SK-N-SH (cell line): ENCODE measurements at regions not wholly inside any gene's neighbourhood (a gene's known extent, or its start where the extent isn't known, plus 50 kb on each side); places are given as distances from the start of the nearest gene placed in this dataset.

Experiments used
- CTCF ChIP-seq: fragments of 200-600 bp; sonication (generic); IDR thresholded peaks from 2 replicates; pipeline ENCODE4 v1.6.1; 2017; ENCODE audit warnings: antibody characterized with exemption, mild to moderate bottlenecking, moderate library complexity
- ELF1 ChIP-seq: IDR thresholded peaks from 2 replicates; pipeline ENCODE4 v1.4.0; 2012
- EP300 ChIP-seq, 2 experiments: IDR thresholded peaks; 2 replicates each; pipeline versions ENCODE4 v1.4.0 to v1.6.1; 2012; ENCODE audit warnings: borderline replicate concordance in 1 of 2, low read depth in 1 of 2, low read length in 1 of 2
- EZH2phosphoT487 ChIP-seq: fragments of 200-600 bp; sonication (generic); IDR thresholded peaks from 2 replicates; pipeline ENCODE4 v1.6.1; 2017; ENCODE audit warnings: low read depth, mixed run types, mild to moderate bottlenecking, antibody characterized with exemption, moderate library complexity, borderline replicate concordance
- FOXM1 ChIP-seq: IDR thresholded peaks from 2 replicates; pipeline ENCODE4 v1.4.0; 2012; ENCODE audit warnings: low read depth, mild to moderate bottlenecking
- GABPA ChIP-seq: IDR thresholded peaks from 2 replicates; pipeline ENCODE4 v1.4.0; 2012; ENCODE audit warnings: low read depth, mild to moderate bottlenecking
- JUND ChIP-seq: IDR thresholded peaks from 2 replicates; pipeline ENCODE4 v1.4.0; 2012
- POLR2AphosphoS5 ChIP-seq: IDR thresholded peaks from 2 replicates; pipeline ENCODE4 v1.6.1; 2012; ENCODE audit warnings: low read depth, low read length
- REST ChIP-seq: IDR thresholded peaks from 2 replicates; pipeline ENCODE4 v1.6.1; 2012; ENCODE audit warnings: mild to moderate bottlenecking, low read depth, low read length, moderate library complexity
- TAF1 ChIP-seq: IDR thresholded peaks from 2 replicates; pipeline ENCODE4 v1.6.1; 2012; ENCODE audit warnings: low read depth, mild to moderate bottlenecking, low read length, moderate library complexity, borderline replicate concordance
- TEAD4 ChIP-seq: IDR thresholded peaks from 2 replicates; pipeline ENCODE4 v1.4.0; 2012; ENCODE audit warnings: mild to moderate bottlenecking, borderline replicate concordance; ENCODE audit not compliant: insufficient read depth
- USF1 ChIP-seq: IDR thresholded peaks from 2 replicates; pipeline ENCODE4 v1.4.0; 2012; ENCODE audit warnings: low read depth, borderline replicate concordance
- USF2 ChIP-seq: fragments of 150-350 bp; IDR thresholded peaks from 2 replicates; pipeline ENCODE4 v1.6.1; 2017; ENCODE audit warnings: antibody characterized with exemption, low read length, low read depth, borderline replicate concordance

- TF ChIP-seq EZH2phosphoT487 (no peak), REST (no peak), TEAD4 (no peak), CTCF (no peak), ELF1 (no peak), EP300 (IDR thresholded peaks at IDR 0.05; ENCODE audit: borderline replicate concordance in 1 of 2, low read depth in 1 of 2, low read length in 1 of 2) (no peak; a peak in 1 of 4 replicates), JUND (no peak), USF2 (no peak), GABPA (no peak), POLR2AphosphoS5 (no peak), FOXM1 (no peak), USF1 (no peak), TAF1 (no peak)
Measured at GRCh38 chr2:22290909-22291473, 1094.0 kb upstream of the KLHL29 start.
